Mesendoderm (in vitro differentiated cells): ENCODE measurements at regions not wholly inside any gene's neighbourhood (a gene's known extent, or its start where the extent isn't known, plus 50 kb on each side); places are given as distances from the start of the nearest gene placed in this dataset.
A peak's percentile ranks its signal among the peaks of the same experiment; 100 is the strongest.

Experiments used
- DNase-seq: peaks from one replicate; pipeline ENCODE4 v3.0.0; 2013
- H2AK5ac ChIP-seq: 2 replicates; pipeline ENCODE4 v1.6.1; 2013; ENCODE audit warnings: low read length, inconsistent platforms
- H2BK120ac ChIP-seq: 2 replicates; pipeline ENCODE4 v1.6.1; 2013; ENCODE audit warnings: low read depth, mild to moderate bottlenecking, low read length, moderate library complexity, mixed read lengths
- H2BK15ac ChIP-seq: replicated peaks from 2 replicates; pipeline ENCODE4 v1.6.1; 2013; ENCODE audit warnings: low read depth, mild to moderate bottlenecking, moderate library complexity
- H2BK5ac ChIP-seq: 2 replicates; pipeline ENCODE4 v1.6.1; 2013; ENCODE audit warnings: low read length, inconsistent platforms
- H3K18ac ChIP-seq: 2 replicates; pipeline ENCODE4 v1.6.1; 2013; ENCODE audit warnings: mild to moderate bottlenecking, low read length, mixed read lengths
- H3K23ac ChIP-seq: one replicate; pipeline ENCODE4 v1.6.1; 2013; ENCODE audit warnings: low read length
- H3K27ac ChIP-seq: 2 replicates; pipeline ENCODE4 v1.5.1; 2013; ENCODE audit warnings: low read depth, mild to moderate bottlenecking, inconsistent platforms, low read length, moderate library complexity
- H3K27me3 ChIP-seq: 2 replicates; pipeline ENCODE4 v1.6.1; 2013; ENCODE audit warnings: low read length, control low read depth, mild to moderate bottlenecking, inconsistent platforms; ENCODE audit not compliant: insufficient read depth, poor library complexity
- H3K36me3 ChIP-seq: 2 replicates; pipeline ENCODE4 v1.6.1; 2013; ENCODE audit warnings: low read length, inconsistent platforms; ENCODE audit not compliant: control insufficient read depth, insufficient read depth
- H3K4ac ChIP-seq: one replicate; pipeline ENCODE4 v1.6.1; 2013; ENCODE audit warnings: low read depth, mild to moderate bottlenecking, low read length, moderate library complexity
- H3K4me1 ChIP-seq: 2 replicates; pipeline ENCODE4 v1.6.1; 2013; ENCODE audit warnings: low read depth, low read length, inconsistent platforms; ENCODE audit not compliant: control insufficient read depth
- H3K4me2 ChIP-seq: 2 replicates; pipeline ENCODE4 v1.6.1; 2013; ENCODE audit warnings: low read length
- H3K4me3 ChIP-seq: 2 replicates; pipeline ENCODE4 v1.5.1; 2013; ENCODE audit warnings: mild to moderate bottlenecking, low read length
- H3K56ac ChIP-seq: one replicate; pipeline ENCODE4 v1.6.1; 2013; ENCODE audit warnings: low read length
- H3K79me1 ChIP-seq: 2 replicates; pipeline ENCODE4 v1.6.1; 2013; ENCODE audit warnings: low read length, inconsistent platforms
- H3K79me2 ChIP-seq: 2 replicates; pipeline ENCODE4 v1.6.1; 2013; ENCODE audit warnings: mild to moderate bottlenecking, low read length; ENCODE audit not compliant: control insufficient read depth, insufficient read depth
- H3K9ac ChIP-seq: 2 replicates; pipeline ENCODE4 v1.6.1; 2013; ENCODE audit warnings: low read length, inconsistent platforms
- H4K5ac ChIP-seq: one replicate; pipeline ENCODE4 v1.6.1; 2013; ENCODE audit warnings: low read length
- H4K8ac ChIP-seq: one replicate; pipeline ENCODE4 v1.6.1; 2013; ENCODE audit warnings: low read depth, mild to moderate bottlenecking, control low read depth, low read length, moderate library complexity
- WGBS: extraction: QIAGEN DNeasy Blood & Tissue Kit; methylation state at CpG from one replicate; pipeline ENCODE4 v1.1.7; 2013; ENCODE audit warnings: low lambda C conversion rate, missing lambda C conversion rate; ENCODE audit not compliant: insufficient coverage; ENCODE audit errors: extremely low coverage; 5-methylcytosine and 5-hydroxymethylcytosine counted together

- Histone ChIP-seq H3K4me1 (no peaks in the 10 kb centered on the region), H3K4me3 (no peak overlapping the region), H3K23ac (no peak overlapping the region), H3K56ac (no peak overlapping the region), H3K18ac (no peak overlapping the region), H2AK5ac (no peak overlapping the region), H3K27me3 (no peaks in the 10 kb centered on the region), H3K9ac (no peak overlapping the region), H4K5ac (no peak overlapping the region), H3K4me2 (no peak overlapping the region), H3K27ac (no peak overlapping the region), H2BK15ac (no peak overlapping the region), H3K79me2 (no peaks in the 10 kb centered on the region), H3K79me1 (no peaks in the 10 kb centered on the region), H2BK5ac (no peak overlapping the region), H3K4ac (no peak overlapping the region), H2BK120ac (no peak overlapping the region), H3K36me3 (no peaks in the 10 kb centered on the region), H4K8ac (no peak overlapping the region)
- no CpG with 5 or more reads among the region's 14 CpGs for WGBS
- peak; percentile 79 for DNase-seq
Observed at GRCh38 chr18:8478166-8478967, 130.9 kb upstream of the RAB12 start.

GRCh38 chr18:8478968-8479370 lies 130.3 kb upstream of the RAB12 start:
- DNase-seq, result no peak
- Histone ChIP-seq H3K36me3 (no peaks in the 10 kb centered on the region), H3K79me1 (no peaks in the 10 kb centered on the region), H3K4me1 (no peaks in the 10 kb centered on the region), H3K9ac (no peak overlapping the region), H3K27ac (no peak overlapping the region), H3K23ac (no peak overlapping the region), H3K56ac (no peak overlapping the region), H3K4ac (no peak overlapping the region), H2BK5ac (no peak overlapping the region), H2BK15ac (no peak overlapping the region), H3K79me2 (no peaks in the 10 kb centered on the region), H4K5ac (no peak overlapping the region), H4K8ac (no peak overlapping the region), H2AK5ac (no peak overlapping the region), H3K18ac (no peak overlapping the region), H3K27me3 (no peaks in the 10 kb centered on the region), H3K4me2 (no peak overlapping the region), H3K4me3 (no peak overlapping the region), H2BK120ac (no peak overlapping the region)
- no CpG with 5 or more reads among the region's 11 CpGs for WGBS

- no peak overlapping the region for H2BK120ac ChIP-seq
Observed at GRCh38 chr18:8479789-8480188, 129.4 kb upstream of the RAB12 start.

GRCh38 chr18:8480506-8481328 lies 128.5 kb upstream of the RAB12 start:
- H3K79me1 ChIP-seq, result no peaks in the 10 kb centered on the region
- no peak overlapping the region for H2BK120ac ChIP-seq
- no peak overlapping the region for H3K4me2 ChIP-seq
- no peaks in the 10 kb centered on the region for H3K4me1 ChIP-seq
- no peak overlapping the region for H2BK15ac ChIP-seq
- H4K8ac ChIP-seq, result no peak overlapping the region
- H3K18ac ChIP-seq, result no peak overlapping the region
- no peak overlapping the region for H3K27ac ChIP-seq
- no peaks in the 10 kb centered on the region for H3K27me3 ChIP-seq
- no peak overlapping the region for H2AK5ac ChIP-seq
- H3K56ac ChIP-seq, result no peak overlapping the region
- H3K4me3 ChIP-seq, result no peak overlapping the region
- no peaks in the 10 kb centered on the region for H3K79me2 ChIP-seq
- H3K9ac ChIP-seq, result no peak overlapping the region
- no peaks in the 10 kb centered on the region for H3K36me3 ChIP-seq
- WGBS, result no CpG with 5 or more reads among the region's 16 CpGs
- H3K23ac ChIP-seq, result no peak overlapping the region
- H2BK5ac ChIP-seq, result no peak overlapping the region
- DNase-seq, result peak; percentile 72
- H4K5ac ChIP-seq, result no peak overlapping the region
- H3K4ac ChIP-seq, result no peak overlapping the region

More at GRCh38 chr18:8479789-8480188, 129.4 kb upstream of the RAB12 start:
- H2BK5ac ChIP-seq, result no peak overlapping the region
- no peak overlapping the region for H3K9ac ChIP-seq
- H3K79me1 ChIP-seq, result no peaks in the 10 kb centered on the region
- H2AK5ac ChIP-seq, result no peak overlapping the region
- no CpG with 5 or more reads among the region's 15 CpGs for WGBS
- no peak overlapping the region for H4K5ac ChIP-seq
- no peak overlapping the region for H3K4me3 ChIP-seq
- no peaks in the 10 kb centered on the region for H3K36me3 ChIP-seq
- no peak overlapping the region for H2BK15ac ChIP-seq
- H4K8ac ChIP-seq, result no peak overlapping the region
- H3K56ac ChIP-seq, result no peak overlapping the region
- H3K79me2 ChIP-seq, result no peaks in the 10 kb centered on the region
- no peaks in the 10 kb centered on the region for H3K4me1 ChIP-seq
- DNase-seq, result no peak
- H3K4me2 ChIP-seq, result no peak overlapping the region
- H3K18ac ChIP-seq, result no peak overlapping the region
- no peak overlapping the region for H3K4ac ChIP-seq
- no peak overlapping the region for H3K23ac ChIP-seq
- no peaks in the 10 kb centered on the region for H3K27me3 ChIP-seq
- H3K27ac ChIP-seq, result no peak overlapping the region

- no peaks in the 10 kb centered on the region for H3K36me3 ChIP-seq
- no peaks in the 10 kb centered on the region for H3K4me1 ChIP-seq
- H2BK5ac ChIP-seq, result no peak overlapping the region
- no peak overlapping the region for H4K8ac ChIP-seq
- H3K4me2 ChIP-seq, result no peak overlapping the region
- no peaks in the 10 kb centered on the region for H3K79me1 ChIP-seq
- H3K27me3 ChIP-seq, result no peaks in the 10 kb centered on the region
- H3K18ac ChIP-seq, result no peak overlapping the region
- no peak overlapping the region for H3K4ac ChIP-seq
- H3K4me3 ChIP-seq, result no peak overlapping the region
- H2AK5ac ChIP-seq, result no peak overlapping the region
- H3K9ac ChIP-seq, result no peak overlapping the region
- no peak overlapping the region for H2BK120ac ChIP-seq
- H3K27ac ChIP-seq, result no peak overlapping the region
- no CpG with 5 or more reads among the region's 9 CpGs for WGBS
- H2BK15ac ChIP-seq, result no peak overlapping the region
- no peak overlapping the region for H3K56ac ChIP-seq
- DNase-seq, result no peak
- H3K79me2 ChIP-seq, result no peaks in the 10 kb centered on the region
- H3K23ac ChIP-seq, result no peak overlapping the region
- H4K5ac ChIP-seq, result no peak overlapping the region
Observed at GRCh38 chr18:8484951-8485350, 124.3 kb upstream of the RAB12 start.
